Prostate gland (tissue), 2 donors: ENCODE measurements at regions not wholly inside any gene's neighbourhood (a gene's known extent, or its start where the extent isn't known, plus 50 kb on each side); places are given as distances from the start of the nearest gene placed in this dataset.

ENCODE experiments used
- POLR2AphosphoS5 ChIP-seq: sonication (generic); formaldehyde crosslinking; IDR thresholded peaks from one replicate; pipeline ENCODE4 v1.6.1; 2017; ENCODE audit warnings: antibody characterized with exemption
- TF ChIP-seq, protein P1 (sequence below), 4 experiments: fragments of 200-600 bp in 2 of 4; fragments of 450-650 bp in 2 of 4; sonication (generic) in 2 of 4; IDR thresholded peaks; 1 replicate in 3 of 4; 2 replicates in 1 of 4; pipeline ENCODE4 v1.5.1; 2016 to 2019; ENCODE audit warnings: antibody characterized with exemption in 4 of 4, mild to moderate bottlenecking in 2 of 4, moderate library complexity in 2 of 4

DNA sequence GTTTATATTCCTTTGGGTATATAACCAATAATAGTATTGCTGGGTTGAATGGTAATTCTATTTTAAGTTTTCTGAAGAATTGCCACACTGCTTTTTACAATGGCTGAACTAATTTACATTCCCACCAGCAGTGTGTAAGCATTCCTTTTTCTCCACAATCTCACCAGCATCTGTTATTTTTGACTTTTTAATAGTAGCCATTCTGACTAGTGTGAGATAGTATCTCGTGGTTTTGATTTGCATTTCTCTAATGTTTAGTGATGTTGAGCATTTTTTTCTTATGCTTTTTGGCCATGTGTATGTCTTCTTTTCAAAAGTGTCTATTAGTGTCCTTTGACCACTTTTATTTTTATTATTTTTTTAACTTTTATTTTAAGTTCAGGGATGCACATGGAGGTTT lies 275.3 kb downstream of the METTL15 start:
- TF ChIP-seq, protein P1, sequence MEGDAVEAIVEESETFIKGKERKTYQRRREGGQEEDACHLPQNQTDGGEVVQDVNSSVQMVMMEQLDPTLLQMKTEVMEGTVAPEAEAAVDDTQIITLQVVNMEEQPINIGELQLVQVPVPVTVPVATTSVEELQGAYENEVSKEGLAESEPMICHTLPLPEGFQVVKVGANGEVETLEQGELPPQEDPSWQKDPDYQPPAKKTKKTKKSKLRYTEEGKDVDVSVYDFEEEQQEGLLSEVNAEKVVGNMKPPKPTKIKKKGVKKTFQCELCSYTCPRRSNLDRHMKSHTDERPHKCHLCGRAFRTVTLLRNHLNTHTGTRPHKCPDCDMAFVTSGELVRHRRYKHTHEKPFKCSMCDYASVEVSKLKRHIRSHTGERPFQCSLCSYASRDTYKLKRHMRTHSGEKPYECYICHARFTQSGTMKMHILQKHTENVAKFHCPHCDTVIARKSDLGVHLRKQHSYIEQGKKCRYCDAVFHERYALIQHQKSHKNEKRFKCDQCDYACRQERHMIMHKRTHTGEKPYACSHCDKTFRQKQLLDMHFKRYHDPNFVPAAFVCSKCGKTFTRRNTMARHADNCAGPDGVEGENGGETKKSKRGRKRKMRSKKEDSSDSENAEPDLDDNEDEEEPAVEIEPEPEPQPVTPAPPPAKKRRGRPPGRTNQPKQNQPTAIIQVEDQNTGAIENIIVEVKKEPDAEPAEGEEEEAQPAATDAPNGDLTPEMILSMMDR (IDR thresholded peaks at IDR 0.05) = no peak
- TF ChIP-seq POLR2AphosphoS5 = no peak
